Muscle layer of colon (tissue), 2 donors: ENCODE measurements at regions not wholly inside any gene's neighbourhood (a gene's known extent, or its start where the extent isn't known, plus 50 kb on each side); places are given as distances from the start of the nearest gene placed in this dataset.

Experiments used
- H3K27ac ChIP-seq: one replicate; pipeline ENCODE4 v1.7.0; 2013; ENCODE audit warnings: low read depth, mild to moderate bottlenecking, low read length, moderate library complexity
- H3K27me3 ChIP-seq, 2 donors: one replicate each; pipeline ENCODE4 v1.7.0; 2013; ENCODE audit warnings: low read length in 2 of 2, mild to moderate bottlenecking in 2 of 2; ENCODE audit not compliant: insufficient read depth in 2 of 2, control insufficient read depth in 1 of 2
- H3K36me3 ChIP-seq: one replicate; pipeline ENCODE4 v1.7.0; 2013; ENCODE audit warnings: mild to moderate bottlenecking, low read length; ENCODE audit not compliant: insufficient read depth
- H3K4me1 ChIP-seq: one replicate; pipeline ENCODE4 v1.7.0; 2013; ENCODE audit warnings: mild to moderate bottlenecking, low read length; ENCODE audit not compliant: insufficient read depth
- H3K4me3 ChIP-seq, 2 donors: one replicate each; pipeline ENCODE4 v1.7.0; 2013; ENCODE audit warnings: low read length in 2 of 2, low read depth in 1 of 2, mild to moderate bottlenecking in 1 of 2, moderate library complexity in 1 of 2
- H3K9ac ChIP-seq: one replicate; pipeline ENCODE4 v1.7.0; 2013; ENCODE audit warnings: low read length
- H3K9me3 ChIP-seq: one replicate; pipeline ENCODE4 v1.7.0; 2013; ENCODE audit warnings: mild to moderate bottlenecking, low read length
- donor health status: abdominal sarcoma.
- donor health status: Adenocarcinoma of cecum.

DNA sequence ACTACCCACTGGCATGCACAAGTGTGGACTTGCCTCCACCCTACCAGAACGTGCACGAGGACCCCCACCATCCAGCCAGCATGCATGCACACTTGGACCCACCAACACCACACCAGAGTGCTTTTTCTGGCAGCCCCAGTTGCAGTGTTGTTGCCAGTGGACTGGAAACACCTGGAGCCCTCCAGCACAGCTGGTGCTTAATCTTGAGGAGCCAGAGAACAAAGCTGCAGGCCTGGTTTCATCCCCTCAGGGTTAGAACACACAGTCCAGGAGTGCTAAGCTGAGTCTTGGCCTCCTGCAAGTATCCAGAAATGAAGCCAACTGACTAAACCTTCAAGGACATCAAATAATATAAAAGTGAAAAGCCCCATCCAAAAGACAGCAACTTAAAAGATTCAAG, 888.0 kb downstream of the NTRK3 start:
- no peaks in the 10 kb centered on the region for H3K27me3 ChIP-seq
- no peak overlapping the region for H3K27ac ChIP-seq
- no peaks in the 10 kb centered on the region for H3K4me1 ChIP-seq
- H3K36me3 ChIP-seq, result no peaks in the 10 kb centered on the region
- H3K9ac ChIP-seq, result no peak overlapping the region
- H3K4me3 ChIP-seq, result no peak overlapping the region
- no peaks in the 10 kb centered on the region for H3K9me3 ChIP-seq

DNA sequence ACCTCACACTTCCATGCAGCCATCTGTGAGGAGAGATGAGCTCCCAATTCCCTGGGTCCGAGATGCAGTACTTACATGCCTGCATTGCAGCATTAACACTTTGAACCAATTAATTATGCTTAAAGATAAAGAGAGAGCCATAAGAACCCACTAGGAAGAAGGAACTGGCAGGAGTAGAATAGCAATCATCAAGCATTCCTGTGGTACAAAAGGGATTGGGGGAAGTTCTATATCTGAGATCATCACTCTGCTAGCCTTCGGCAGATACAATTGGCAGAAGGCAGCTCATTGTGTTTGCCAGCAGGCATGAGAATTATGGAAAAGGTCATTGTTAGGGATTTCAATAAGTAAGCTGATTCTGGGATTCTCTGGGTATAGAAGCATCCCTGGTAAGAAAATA, 891.4 kb downstream of the NTRK3 start:
- no peak overlapping the region for H3K27ac ChIP-seq
- no peaks in the 10 kb centered on the region for H3K36me3 ChIP-seq
- H3K27me3 ChIP-seq, result no peaks in the 10 kb centered on the region
- no peaks in the 10 kb centered on the region for H3K4me1 ChIP-seq
- H3K4me3 ChIP-seq, result no peak overlapping the region
- no peak overlapping the region for H3K9ac ChIP-seq
- H3K9me3 ChIP-seq, result no peaks in the 10 kb centered on the region

DNA sequence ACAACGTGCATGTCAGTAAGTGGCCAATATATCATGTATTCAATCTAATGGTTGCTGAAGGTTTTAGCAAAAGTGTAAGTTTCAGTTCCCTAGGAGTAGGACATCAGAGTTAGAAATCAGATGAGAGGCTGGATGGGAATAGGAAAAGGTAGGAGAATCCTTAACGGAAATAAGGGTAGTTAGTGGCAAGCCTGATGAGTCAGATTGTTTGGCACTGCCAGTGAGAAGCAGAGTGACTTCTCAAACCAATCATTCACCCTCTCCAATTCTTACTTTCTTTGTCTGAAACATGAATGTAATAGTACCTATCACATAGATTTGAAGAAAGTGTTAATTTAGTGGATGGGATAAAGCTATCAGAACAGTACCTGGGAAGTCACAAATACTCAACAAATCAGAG, 894.0 kb downstream of the NTRK3 start:
- H3K27ac ChIP-seq, result no peak overlapping the region
- H3K9me3 ChIP-seq, result no peaks in the 10 kb centered on the region
- H3K9ac ChIP-seq, result no peak overlapping the region
- no peaks in the 10 kb centered on the region for H3K4me1 ChIP-seq
- no peaks in the 10 kb centered on the region for H3K36me3 ChIP-seq
- H3K27me3 ChIP-seq, result no peaks in the 10 kb centered on the region
- no peak overlapping the region for H3K4me3 ChIP-seq

DNA sequence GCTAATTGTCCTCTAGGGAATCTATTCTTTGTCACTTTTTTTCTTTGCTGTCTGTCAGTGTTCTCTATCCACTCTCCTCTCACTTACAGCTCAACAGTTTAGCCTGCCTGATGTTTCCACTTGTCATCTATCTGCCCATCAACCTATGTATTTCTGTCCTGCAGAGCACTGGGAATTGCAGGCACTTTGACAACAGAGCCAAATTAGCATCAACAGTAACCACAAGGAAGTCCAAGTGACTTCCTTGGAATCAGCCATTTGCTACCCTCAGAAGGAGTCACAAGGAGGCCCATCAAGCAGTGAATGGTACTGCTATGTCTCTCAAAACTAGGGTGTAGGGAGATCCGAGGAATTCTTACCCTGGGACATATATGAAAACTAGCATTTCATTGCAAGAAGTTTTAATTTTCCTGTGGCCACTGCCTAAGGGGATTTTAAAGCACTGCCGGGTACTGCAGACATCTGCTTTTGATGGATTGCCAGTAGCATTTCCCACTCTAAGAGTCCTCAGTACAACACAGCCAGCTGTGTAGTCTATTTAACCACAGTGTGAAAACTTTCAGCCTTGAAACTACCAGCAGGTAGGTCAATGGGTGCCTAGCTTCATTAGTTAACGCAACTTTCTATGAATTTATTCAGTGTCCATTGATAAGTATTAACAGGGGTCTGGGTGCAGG, 898.8 kb downstream of the NTRK3 start:
- Histone ChIP-seq H3K27me3 (no peaks in the 10 kb centered on the region), H3K9ac (no peak overlapping the region), H3K36me3 (no peaks in the 10 kb centered on the region), H3K4me1 (no peaks in the 10 kb centered on the region), H3K4me3 (no peak overlapping the region), H3K27ac (no peak overlapping the region), H3K9me3 (no peaks in the 10 kb centered on the region)

GRCh38 chr15:87355946-87356345, 900.6 kb downstream of the NTRK3 start:
- Histone ChIP-seq H3K9me3 (no peaks in the 10 kb centered on the region), H3K36me3 (no peaks in the 10 kb centered on the region), H3K4me3 (no peak overlapping the region), H3K9ac (no peak overlapping the region), H3K4me1 (no peaks in the 10 kb centered on the region), H3K27me3 (no peaks in the 10 kb centered on the region), H3K27ac (no peak overlapping the region)

- no peak overlapping the region for H3K27ac ChIP-seq
- no peak overlapping the region for H3K9ac ChIP-seq
- H3K4me1 ChIP-seq, result no peaks in the 10 kb centered on the region
- H3K36me3 ChIP-seq, result no peaks in the 10 kb centered on the region
- H3K9me3 ChIP-seq, result no peaks in the 10 kb centered on the region
- H3K27me3 ChIP-seq, result no peaks in the 10 kb centered on the region
- no peak overlapping the region for H3K4me3 ChIP-seq
Measured at GRCh38 chr15:87354661-87355410, 901.7 kb downstream of the NTRK3 start.

- no peaks in the 10 kb centered on the region for H3K36me3 ChIP-seq
- H3K9ac ChIP-seq, result no peak overlapping the region
- no peaks in the 10 kb centered on the region for H3K27me3 ChIP-seq
- H3K27ac ChIP-seq, result no peak overlapping the region
- no peaks in the 10 kb centered on the region for H3K9me3 ChIP-seq
- no peak overlapping the region for H3K4me3 ChIP-seq
- H3K4me1 ChIP-seq, result no peaks in the 10 kb centered on the region
Measured at GRCh38 chr15:87349181-87349580, 907.4 kb downstream of the NTRK3 start.

- no peaks in the 10 kb centered on the region for H3K36me3 ChIP-seq
- H3K4me1 ChIP-seq, result no peaks in the 10 kb centered on the region
- H3K27me3 ChIP-seq, result no peaks in the 10 kb centered on the region
- H3K4me3 ChIP-seq, result no peak overlapping the region
- H3K9me3 ChIP-seq, result no peaks in the 10 kb centered on the region
- H3K9ac ChIP-seq, result no peak overlapping the region
- no peak overlapping the region for H3K27ac ChIP-seq
Measured at GRCh38 chr15:87348746-87349145, 907.8 kb downstream of the NTRK3 start.

DNA sequence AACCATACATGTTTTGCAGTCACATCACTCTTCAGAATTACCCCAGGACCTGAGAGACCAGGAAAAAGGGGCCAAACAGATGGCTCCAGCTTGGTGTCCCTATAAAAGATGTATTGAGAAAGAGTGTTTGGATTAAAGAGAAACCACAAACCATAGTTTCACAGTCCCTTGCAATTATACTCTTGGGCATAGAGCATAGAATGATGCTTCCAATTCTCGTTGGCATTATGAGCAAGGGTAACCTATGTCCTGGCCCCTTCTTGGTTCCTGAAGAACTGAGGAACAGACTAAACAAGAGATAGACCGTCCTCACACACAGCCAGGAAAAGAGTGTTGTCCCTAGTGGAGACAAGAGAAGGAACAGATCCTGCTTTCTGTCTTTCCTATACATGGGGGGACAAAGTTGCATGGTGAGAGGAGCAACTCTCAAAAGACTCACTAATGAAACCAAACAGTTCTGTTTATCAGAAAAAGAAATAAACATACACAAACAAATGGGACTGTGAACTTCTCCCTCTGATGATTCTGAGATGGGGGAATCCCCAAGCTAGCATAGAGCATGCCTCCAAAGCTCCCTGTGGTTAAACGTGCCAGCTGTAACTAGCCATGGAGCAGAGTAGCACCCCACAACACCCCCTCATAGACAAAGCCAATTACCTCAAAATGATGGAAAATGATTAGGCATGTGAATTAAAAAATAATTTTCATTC, 908.6 kb downstream of the NTRK3 start:
- Histone ChIP-seq H3K9me3 (no peaks in the 10 kb centered on the region), H3K36me3 (no peaks in the 10 kb centered on the region), H3K27me3 (no peaks in the 10 kb centered on the region), H3K4me1 (no peaks in the 10 kb centered on the region), H3K4me3 (no peak overlapping the region), H3K27ac (no peak overlapping the region), H3K9ac (no peak overlapping the region)

DNA sequence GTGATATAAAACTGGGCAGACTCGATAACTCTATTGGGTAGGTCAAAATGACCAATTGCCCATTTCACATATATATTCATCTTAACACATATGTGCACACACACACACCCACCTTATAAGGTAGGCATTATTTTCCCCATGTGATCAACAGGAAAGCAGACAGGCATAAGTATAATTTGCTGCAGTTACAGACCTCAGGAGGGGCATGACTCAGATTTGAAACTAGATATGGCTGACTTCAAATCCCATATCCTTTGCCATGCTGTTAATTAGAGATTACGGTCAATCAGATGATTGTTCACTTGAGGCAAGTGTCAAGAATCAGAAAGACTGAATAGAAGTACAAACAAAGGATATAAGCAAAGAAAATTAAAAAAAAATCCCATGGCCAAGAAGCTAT, 910.6 kb downstream of the NTRK3 start:
- Histone ChIP-seq H3K36me3 (no peaks in the 10 kb centered on the region), H3K9me3 (no peaks in the 10 kb centered on the region), H3K4me3 (no peak overlapping the region), H3K9ac (no peak overlapping the region), H3K27me3 (no peaks in the 10 kb centered on the region), H3K4me1 (no peaks in the 10 kb centered on the region), H3K27ac (no peak overlapping the region)

GRCh38 chr15:87343966-87344365, 912.6 kb downstream of the NTRK3 start:
- no peak overlapping the region for H3K27ac ChIP-seq
- no peaks in the 10 kb centered on the region for H3K27me3 ChIP-seq

More at GRCh38 chr15:87343966-87344365, 912.6 kb downstream of the NTRK3 start:
- Histone ChIP-seq H3K4me3 (no peak overlapping the region), H3K4me1 (no peaks in the 10 kb centered on the region), H3K36me3 (no peaks in the 10 kb centered on the region), H3K9ac (no peak overlapping the region), H3K9me3 (no peaks in the 10 kb centered on the region)
